NCI-H526 (cell line): ENCODE measurements at regions not wholly inside any gene's neighbourhood (a gene's known extent, or its start where the extent isn't known, plus 50 kb on each side); places are given as distances from the start of the nearest gene placed in this dataset.
"Not testable (repeated sequence)": the region's sequence is repeated elsewhere in the genome, so short reads cannot be mapped to it uniquely, and the experiment has no call there.

ENCODE experiments used
- DNase-seq, 2 experiments: peaks; one replicate each; lab custom pipeline; 2025; lab: John Stamatoyannopoulos, UW

DNA sequence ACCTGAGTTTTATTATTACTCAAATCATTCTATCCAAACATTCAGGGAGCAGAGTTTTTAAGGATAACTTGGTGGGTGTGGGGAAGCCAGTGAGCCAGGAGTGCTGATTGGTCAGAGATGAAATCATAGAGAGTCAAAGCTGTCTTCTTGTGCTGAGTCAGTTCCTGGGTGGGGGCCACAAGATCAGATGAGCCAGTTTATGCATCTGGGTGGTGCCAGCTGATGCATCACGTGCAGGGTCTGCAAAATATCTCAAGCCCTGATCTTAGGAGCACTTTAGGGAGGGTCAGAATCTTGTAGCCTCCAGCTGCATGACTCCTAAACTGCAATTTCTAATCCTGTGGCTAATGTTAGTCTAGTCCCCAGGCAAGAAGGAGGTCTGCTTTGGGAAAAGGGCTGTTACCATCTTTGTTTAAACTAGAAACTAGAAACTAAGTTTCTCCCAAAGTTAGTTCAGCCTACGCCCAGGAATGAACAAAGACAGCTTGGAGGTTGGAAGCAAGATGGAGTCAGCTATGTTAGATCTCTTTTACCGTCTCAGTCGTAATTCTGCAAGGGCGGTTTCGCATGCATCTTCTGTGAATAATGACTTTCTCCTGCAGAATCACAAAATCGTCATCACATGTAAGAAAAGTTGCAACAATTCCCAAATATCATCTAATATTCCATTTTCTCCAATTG, 97.5 kb downstream of the ZNF664 start:
- not testable (repeated sequence) for DNase-seq

GRCh38 chr12:124071075-124071443, 98.0 kb downstream of the ZNF664 start:
- no peak for DNase-seq

DNA sequence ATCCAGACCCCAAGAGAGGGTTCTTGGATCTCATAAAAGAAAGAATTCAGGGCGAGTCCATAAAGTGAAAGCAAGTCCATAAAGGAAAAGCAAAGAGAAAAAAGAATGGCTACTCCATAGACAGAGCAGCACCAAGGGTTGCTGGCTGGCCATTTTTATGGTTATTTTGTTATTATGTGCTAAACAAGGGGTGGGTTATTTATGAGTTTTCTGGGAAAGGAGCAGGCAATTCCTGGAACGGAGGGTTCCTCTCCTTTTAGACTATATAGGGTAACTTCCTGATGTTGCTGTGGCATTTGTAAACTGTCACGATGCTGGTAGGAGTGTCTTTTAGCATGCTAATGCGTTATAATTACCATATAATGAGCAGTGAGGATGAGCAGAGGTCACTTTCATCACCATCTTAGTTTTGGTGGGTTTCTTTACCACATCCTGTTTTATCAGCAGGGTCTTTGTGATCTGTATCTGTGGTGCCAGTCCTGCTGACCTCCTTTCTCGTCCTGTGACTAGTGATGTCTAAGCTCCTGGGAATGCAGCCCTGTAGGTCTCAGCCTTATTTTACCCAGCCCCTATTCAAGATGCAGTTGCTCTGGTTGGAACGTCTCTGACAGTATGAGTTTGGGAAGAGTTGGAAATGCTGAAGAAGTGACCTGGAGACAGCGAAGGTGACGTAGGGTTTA, 100.5 kb downstream of the ZNF664 start:
- no peak for DNase-seq

DNA sequence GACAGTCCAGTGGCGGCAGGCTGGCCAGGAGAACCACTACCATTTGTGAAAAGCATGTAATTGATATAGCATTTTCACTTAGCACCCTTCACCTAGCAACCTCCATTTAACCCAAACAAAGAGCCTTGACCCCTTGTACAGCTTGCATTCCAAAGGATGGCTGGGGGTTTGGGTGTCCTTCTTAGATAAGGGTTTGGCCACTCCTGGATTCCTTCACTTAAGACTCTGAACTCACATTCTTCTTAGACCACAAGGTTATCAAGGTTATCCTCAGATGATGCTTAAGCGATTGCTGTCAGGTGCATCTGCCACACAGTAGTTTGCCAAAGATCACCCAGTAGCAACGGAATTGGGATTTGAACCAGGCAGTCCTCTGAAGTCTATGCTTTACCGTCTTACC, 102.8 kb downstream of the ZNF664 start:
- DNase-seq: no peak

GRCh38 chr12:124077701-124078100, 104.7 kb downstream of the ZNF664 start:
- DNase-seq: no peak

GRCh38 chr12:124078800-124079199, 105.8 kb downstream of the ZNF664 start:
- no peak for DNase-seq

- no peak for DNase-seq
These were observed 107.6 kb downstream of the ZNF664 start for GRCh38 chr12:124080649-124081048.

DNA sequence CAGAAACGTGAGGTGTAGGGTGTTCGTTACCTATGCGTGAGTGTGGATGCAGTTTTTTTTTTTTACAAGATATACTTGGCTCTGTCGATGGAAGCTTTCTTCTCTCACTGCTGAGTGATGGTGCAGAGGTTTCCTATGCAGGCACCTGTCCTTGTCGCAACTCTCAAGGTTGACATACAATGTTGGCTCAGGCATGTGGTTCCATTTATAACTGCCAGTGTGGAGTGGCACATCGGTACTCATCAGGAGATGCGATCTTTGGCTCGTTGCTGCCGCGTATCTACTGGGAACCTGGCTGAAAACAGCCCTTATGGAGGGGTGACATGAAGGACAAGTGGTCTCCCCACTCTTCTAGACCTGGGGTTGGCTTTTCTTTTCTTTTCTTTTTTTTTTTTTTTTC, 109.0 kb downstream of the ZNF664 start:
- no peak for DNase-seq

DNA sequence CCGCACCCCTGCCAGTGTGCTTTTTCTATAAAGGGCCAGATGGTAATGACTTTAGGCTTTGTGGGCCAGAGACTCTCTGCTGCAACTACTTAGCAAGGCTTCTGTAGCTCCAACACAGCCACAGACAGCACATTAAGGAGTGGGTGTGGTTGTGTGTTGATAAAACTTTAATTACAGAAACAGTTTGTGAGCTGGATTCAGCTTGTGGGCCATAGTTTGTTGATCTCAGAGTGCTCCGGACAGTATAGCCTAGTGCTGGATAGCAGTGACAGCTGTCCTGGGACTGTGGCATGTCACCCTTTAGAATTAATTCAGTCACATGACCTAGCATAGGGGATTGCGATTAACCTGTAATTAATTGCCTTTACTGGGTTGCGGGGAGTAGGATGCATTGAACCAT, 109.7 kb downstream of the ZNF664 start:
- no peak for DNase-seq

- DNase-seq: no peak
These were observed 110.7 kb downstream of the ZNF664 start for GRCh38 chr12:124083708-124084107.

GRCh38 chr12:124085419-124086296, 112.6 kb downstream of the ZNF664 start:
- DNase-seq: peak; percentile 13 to 22

DNA sequence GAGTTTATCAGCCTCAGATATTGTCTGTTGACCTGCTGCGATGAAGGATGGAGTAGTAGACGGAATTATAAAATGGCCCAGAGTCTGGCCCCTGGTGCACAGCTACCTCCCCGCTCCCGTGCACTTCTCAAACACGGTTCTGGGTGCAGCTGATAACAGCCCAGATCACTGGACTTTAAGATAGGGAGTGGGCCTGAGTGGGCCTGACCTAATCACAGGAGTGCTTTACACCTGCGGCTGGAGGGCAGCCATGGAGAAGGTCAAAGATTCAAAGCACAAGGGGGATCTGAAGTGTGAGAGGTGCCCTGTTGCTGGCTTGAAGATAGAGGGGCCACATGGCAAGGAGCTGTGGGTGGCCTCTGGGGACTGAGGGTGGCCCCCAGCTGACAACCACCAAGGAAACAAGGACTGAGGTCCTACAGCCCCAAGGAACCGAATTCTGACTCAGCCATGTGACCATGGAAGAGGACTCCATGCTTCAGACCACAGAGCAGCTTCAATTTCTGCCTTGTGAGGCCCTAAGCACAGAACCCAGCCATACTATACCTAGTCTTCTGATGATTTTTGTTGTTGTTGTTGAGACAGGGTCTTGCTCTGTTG, 113.4 kb downstream of the ZNF664 start:
- no peak for DNase-seq

DNA sequence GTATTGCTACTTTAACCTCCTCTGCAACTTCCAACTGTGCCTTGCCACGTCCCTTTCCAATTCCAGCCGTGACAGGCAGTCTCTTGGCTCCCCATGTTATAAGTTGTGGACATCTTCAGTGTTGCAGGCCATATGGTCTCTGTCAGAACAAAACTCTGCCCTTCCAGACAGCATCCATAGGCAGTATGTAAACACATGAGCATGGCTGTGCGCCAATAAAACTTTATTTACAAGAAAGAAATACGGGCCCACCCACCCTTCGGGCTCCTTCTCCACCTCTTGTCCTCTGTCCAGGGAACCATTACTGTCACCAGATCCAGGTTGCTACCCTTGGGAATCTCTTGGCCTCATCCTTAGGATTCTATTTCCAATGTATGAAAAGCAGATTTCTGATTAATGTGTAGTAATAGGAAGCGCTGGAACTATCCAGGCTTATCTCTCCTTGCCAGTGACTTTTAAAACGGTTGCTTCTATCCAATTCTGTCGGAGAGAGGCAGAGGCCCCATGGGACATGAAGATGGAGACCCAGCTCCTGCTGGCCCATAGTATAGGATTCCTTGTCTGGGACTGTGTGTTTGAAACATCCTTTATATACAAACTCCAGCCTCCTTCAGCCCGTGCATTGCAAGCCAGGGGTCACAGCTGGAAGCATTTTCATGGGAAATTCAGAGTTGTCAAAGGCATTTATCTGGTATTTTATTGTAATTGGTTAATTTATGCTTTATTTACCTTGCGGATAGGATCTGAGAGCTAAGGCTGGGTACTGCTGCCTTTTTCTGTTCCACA, 114.4 kb downstream of the ZNF664 start:
- peak in 1 of 2 experiments; percentile 17 for DNase-seq

DNA sequence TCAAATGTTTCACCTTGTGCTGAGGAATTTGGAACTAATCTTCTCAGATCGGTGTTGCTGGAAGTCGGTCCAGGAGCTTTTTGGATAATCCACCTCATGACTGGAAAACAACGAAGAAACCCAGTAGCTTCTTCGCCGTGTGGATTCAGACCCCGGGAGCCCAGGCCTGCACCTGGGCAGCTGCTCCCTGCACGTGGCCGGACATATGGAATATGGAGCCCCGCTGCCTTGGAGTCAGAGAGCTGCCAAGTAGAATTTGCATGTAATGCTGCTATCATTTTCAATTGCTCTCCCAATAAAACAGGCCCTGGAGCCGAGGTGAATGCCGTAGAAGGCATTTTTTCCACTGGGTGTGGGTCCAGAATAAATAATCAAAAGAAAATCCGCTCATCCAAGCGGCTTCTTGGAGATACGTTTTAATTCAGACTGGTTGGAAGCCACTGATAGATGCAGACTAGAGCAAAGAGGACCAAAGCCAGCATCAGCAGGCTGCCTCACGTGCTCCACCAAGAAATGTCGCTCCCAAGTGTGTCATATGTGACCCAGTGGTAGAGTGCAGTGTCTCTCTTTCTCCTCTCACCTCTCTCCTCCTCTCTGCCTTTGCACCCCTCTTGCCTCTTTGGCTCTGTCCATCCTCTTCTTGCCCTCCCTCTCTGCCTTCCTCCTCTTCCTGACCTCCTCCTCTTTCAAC, 115.3 kb downstream of the ZNF664 start:
- DNase-seq: peak; percentile 61 to 85

DNA sequence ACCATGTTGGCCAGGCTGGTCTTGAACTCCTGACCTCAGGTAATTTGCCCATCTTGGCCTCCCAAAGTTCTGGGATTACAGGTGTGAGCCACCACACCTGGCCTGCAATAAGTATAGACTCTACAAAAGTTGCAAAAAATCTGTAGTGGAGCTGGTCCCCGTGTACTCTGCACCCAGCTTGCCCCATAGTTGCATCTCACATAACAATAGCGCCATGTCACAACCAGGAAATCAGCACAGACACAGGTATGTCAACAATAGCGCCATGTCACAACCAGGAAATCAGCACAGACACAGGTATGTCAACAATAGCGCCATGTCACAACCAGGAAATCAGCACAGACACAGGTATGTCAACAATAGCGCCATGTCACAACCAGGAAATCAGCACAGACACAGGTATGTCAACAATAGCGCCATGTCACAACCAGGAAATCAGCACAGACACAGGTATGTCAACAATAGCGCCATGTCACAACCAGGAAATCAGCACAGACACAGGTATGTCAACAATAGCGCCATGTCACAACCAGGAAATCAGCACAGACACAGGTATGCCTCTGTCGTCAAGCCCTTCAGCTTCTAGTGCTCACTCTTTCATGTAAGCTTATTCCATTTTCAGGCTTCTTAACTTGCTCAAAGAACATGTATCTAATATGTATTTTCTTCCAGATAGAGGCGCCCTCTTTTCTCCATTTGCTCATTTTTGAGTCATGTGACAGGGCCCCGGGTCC, 116.3 kb downstream of the ZNF664 start:
- not testable (repeated sequence) for DNase-seq

DNA sequence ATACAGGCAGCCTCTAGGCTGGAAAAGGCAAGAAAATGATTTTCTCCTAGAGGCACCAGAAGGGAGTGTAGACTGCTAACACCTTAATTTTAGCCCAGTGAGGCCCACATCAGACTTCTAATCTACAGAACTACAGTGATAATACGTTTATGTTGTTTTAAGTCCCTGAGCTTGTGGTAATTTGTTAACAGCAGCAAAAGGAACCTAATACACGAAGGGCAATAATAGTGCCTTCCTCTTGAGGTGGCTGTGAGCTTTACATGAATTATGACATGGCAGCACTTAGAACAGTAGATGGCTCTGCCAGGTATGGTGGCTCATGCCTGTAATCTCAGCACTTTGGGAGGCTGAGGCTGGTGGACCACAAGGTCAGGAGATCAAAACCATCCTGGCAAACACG, 118.8 kb downstream of the ZNF664 start:
- DNase-seq: no peak

GRCh38 chr12:124092532-124092931, 119.5 kb downstream of the ZNF664 start:
- not testable (repeated sequence) for DNase-seq

- DNase-seq: no peak
These were observed 120.3 kb downstream of the ZNF664 start for GRCh38 chr12:124093297-124093696.

- DNase-seq: no peak
These were observed 121.2 kb downstream of the ZNF664 start for GRCh38 chr12:124094188-124094587.

GRCh38 chr12:124094733-124095132, 121.7 kb downstream of the ZNF664 start:
- no peak for DNase-seq
